A549 (cell line): ENCODE measurements at regions not wholly inside any gene's neighbourhood (a gene's known extent, or its start where the extent isn't known, plus 50 kb on each side); places are given as distances from the start of the nearest gene placed in this dataset.
"Not testable (repeated sequence)": the region's sequence is repeated elsewhere in the genome, so short reads cannot be mapped to it uniquely, and the experiment has no call there.

Experiments used
- ATAC-seq, 2 experiments: fragments of 200-7000 bp in 1 of 2; fragments of >200 bp in 1 of 2; cut with Nextera tagmentation in 1 of 2; cut with Tn5 transposase in 1 of 2; 3 replicates each; pipeline versions ENCODE4 v1.8.0 to v1.9.1; 2018 to 2020; ENCODE audit warnings: mild to moderate bottlenecking in 1 of 2, moderate library complexity in 1 of 2
- CTCF ChIA-PET: fragments of 300-600 bp; sonication (Branson Sonifier 250); formaldehyde crosslinking; extraction: SDS; loops from one replicate; lab custom pipeline; 2021; ENCODE audit warnings: antibody characterized with exemption, inconsistent platforms; lab: Yijun Ruan, JAX
- POLR2A ChIA-PET: fragments of 350-600 bp; formaldehyde crosslinking; extraction: SDS; loops from one replicate; lab custom pipeline; 2021; ENCODE audit warnings: antibody characterized with exemption, inconsistent platforms; lab: Yijun Ruan, JAX
- DNase-seq, 2 experiments: peaks; one replicate each; pipeline versions ENCODE4 v3.0.0 to v3.0.0-alpha.2; 2011 to 2016; ENCODE audit warnings: low read depth in 1 of 2, low spot score in 1 of 2
- FAIRE-seq: peaks from 2 replicates; lab custom pipeline; 2011; peaks lifted over from hg19 to GRCh38; lab: Jason Lieb, UNC
- H3K27ac ChIP-seq, 2 experiments: fragments of >200 bp; sonication (Bioruptor Twin); formaldehyde crosslinking; 3 replicates each; pipeline ENCODE4 v1.5.1; 2016 to 2017
- H3K4me1 ChIP-seq: fragments of >200 bp; sonication (Bioruptor Twin); formaldehyde crosslinking; 3 replicates; pipeline ENCODE4 v1.6.1; 2016
- H3K4me2 ChIP-seq: fragments of >200 bp; sonication (Bioruptor Twin); formaldehyde crosslinking; 3 replicates; pipeline ENCODE4 v1.6.1; 2016
- H3K4me3 ChIP-seq: fragments of >200 bp; sonication (Bioruptor Twin); formaldehyde crosslinking; 3 replicates; pipeline ENCODE4 v1.5.1; 2016
- H3K9me3 ChIP-seq: fragments of >200 bp; sonication (Bioruptor Twin); formaldehyde crosslinking; 3 replicates; pipeline ENCODE4 v1.6.1; 2016
- ATOH8 ChIP-seq: fragments of 250-450 bp; sonication (Bioruptor Pico); IDR thresholded peaks from 2 replicates; pipeline ENCODE4 v1.5.0; 2020; ENCODE audit warnings: low read depth, mild to moderate bottlenecking, moderate library complexity
- CBX8 ChIP-seq: fragments of 200-600 bp; sonication (generic); IDR thresholded peaks from 2 replicates; pipeline ENCODE4 v1.6.1; 2016
- CTCF ChIP-seq: fragments of >200 bp; sonication (Bioruptor Twin); formaldehyde crosslinking; IDR thresholded peaks from 3 replicates; pipeline ENCODE4 v1.5.1; 2016
- EHMT2 ChIP-seq: fragments of 200-600 bp; sonication (generic); IDR thresholded peaks from 2 replicates; pipeline ENCODE4 v1.6.1; 2016; ENCODE audit warnings: antibody characterized with exemption, low read depth, mild to moderate bottlenecking, moderate library complexity
- ELK1 ChIP-seq: fragments of 150-350 bp; IDR thresholded peaks from 2 replicates; pipeline ENCODE4 v1.6.1; 2014; ENCODE audit warnings: low read depth, mild to moderate bottlenecking, low read length
- ESRRA ChIP-seq: fragments of 150-350 bp; IDR thresholded peaks from 2 replicates; pipeline ENCODE4 v1.6.1; 2014; ENCODE audit warnings: mild to moderate bottlenecking, low read length, borderline replicate concordance
- FOSB ChIP-seq: fragments of 250-450 bp; sonication (Bioruptor Pico); IDR thresholded peaks from 2 replicates; pipeline ENCODE4 v1.5.0; 2020; ENCODE audit warnings: mild to moderate bottlenecking, moderate library complexity
- FOXS1 ChIP-seq: fragments of 250-450 bp; sonication (Bioruptor Pico); IDR thresholded peaks from 2 replicates; pipeline ENCODE4 v1.5.0; 2020; ENCODE audit warnings: mild to moderate bottlenecking, moderate library complexity
- GATA3 ChIP-seq: IDR thresholded peaks from 2 replicates; pipeline ENCODE4 v1.6.1; 2012; ENCODE audit warnings: borderline replicate concordance
- HES2 ChIP-seq: fragments of >200 bp; sonication (Bioruptor Twin); formaldehyde crosslinking; IDR thresholded peaks from 2 replicates; pipeline ENCODE4 v1.6.1; 2016
- HOXA7 ChIP-seq: fragments of 250-450 bp; sonication (Bioruptor Pico); IDR thresholded peaks from 2 replicates; pipeline ENCODE4 v1.5.0; 2020; ENCODE audit warnings: mild to moderate bottlenecking, moderate library complexity
- HOXB13 ChIP-seq: fragments of 250-450 bp; sonication (Bioruptor Pico); IDR thresholded peaks from 2 replicates; pipeline ENCODE4 v1.5.0; 2020; ENCODE audit warnings: low read depth, mild to moderate bottlenecking, moderate library complexity
- KDM5A ChIP-seq: fragments of 200-600 bp; sonication (generic); IDR thresholded peaks from 2 replicates; pipeline ENCODE4 v1.6.1; 2016; ENCODE audit warnings: antibody characterized with exemption, mild to moderate bottlenecking
- MAZ ChIP-seq: fragments of 150-350 bp; IDR thresholded peaks from 2 replicates; pipeline ENCODE4 v1.6.1; 2014; ENCODE audit warnings: antibody characterized with exemption, low read depth, low read length, borderline replicate concordance
- MYC ChIP-seq: IDR thresholded peaks from 2 replicates; pipeline ENCODE4 v1.6.1; 2012; ENCODE audit warnings: mild to moderate bottlenecking, inconsistent platforms, low read length, improper control_type of control experiment, borderline replicate concordance
- NFE2L2 ChIP-seq: fragments of 150-350 bp; conservative IDR thresholded peaks from 2 replicates; pipeline ENCODE4 v1.6.1; 2014; ENCODE audit warnings: low read length
- NPAS2 ChIP-seq: fragments of 250-450 bp; sonication (Bioruptor Pico); IDR thresholded peaks from 2 replicates; pipeline ENCODE4 v1.8.0; 2022; ENCODE audit warnings: mild to moderate bottlenecking, moderate library complexity, borderline replicate concordance
- NR3C1 ChIP-seq: fragments of >200 bp; sonication (Bioruptor Twin); formaldehyde crosslinking; IDR thresholded peaks from 3 replicates; pipeline ENCODE4 v1.6.1; 2017
- PBX3 ChIP-seq: IDR thresholded peaks from 2 replicates; pipeline ENCODE4 v1.6.1; 2012
- POLR2A ChIP-seq: IDR thresholded peaks from 2 replicates; pipeline ENCODE4 v1.6.1; 2012; ENCODE audit warnings: mild to moderate bottlenecking, low read length
- POLR2AphosphoS2 ChIP-seq: conservative IDR thresholded peaks from 2 replicates; pipeline ENCODE4 v1.6.1; 2012; ENCODE audit warnings: low read length, improper control_type of control experiment, inconsistent platforms
- RARB ChIP-seq: fragments of 250-450 bp; sonication (Bioruptor Pico); IDR thresholded peaks from 2 replicates; pipeline ENCODE4 v1.8.0; 2021; ENCODE audit warnings: mild to moderate bottlenecking, moderate library complexity
- RCOR1 ChIP-seq: fragments of 150-350 bp; IDR thresholded peaks from 2 replicates; pipeline ENCODE4 v1.6.1; 2014; ENCODE audit warnings: antibody characterized with exemption, low read length, low read depth
- RFX5 ChIP-seq: fragments of 450-650 bp; IDR thresholded peaks from 2 replicates; pipeline ENCODE4 v1.7.1; 2014; ENCODE audit warnings: antibody characterized with exemption, mild to moderate bottlenecking, moderate library complexity
- RNF2 ChIP-seq: fragments of 200-600 bp; sonication (generic); IDR thresholded peaks from 2 replicates; pipeline ENCODE4 v1.6.1; 2016; ENCODE audit warnings: low read depth, mild to moderate bottlenecking, antibody characterized with exemption, moderate library complexity, borderline replicate concordance
- SMC3 ChIP-seq: fragments of >200 bp; sonication (Bioruptor Twin); formaldehyde crosslinking; IDR thresholded peaks from 3 replicates; pipeline ENCODE4 v1.6.1; 2018; ENCODE audit warnings: inconsistent platforms
- SREBF2 ChIP-seq: fragments of 450-650 bp; IDR thresholded peaks from 2 replicates; pipeline ENCODE4 v1.6.1; 2014; ENCODE audit warnings: mild to moderate bottlenecking, moderate library complexity
- TFCP2L1 ChIP-seq: fragments of 250-450 bp; sonication (Bioruptor Pico); IDR thresholded peaks from 2 replicates; pipeline ENCODE4 v1.5.0; 2021; ENCODE audit warnings: mild to moderate bottlenecking
- WGBS: methylation state at CpG from one replicate; pipeline ENCODE4 v1.1.6; 2017; ENCODE audit errors: missing lambda C conversion rate; 5-methylcytosine and 5-hydroxymethylcytosine counted together

- CTCF ChIA-PET, result no interaction called here
- ATAC-seq (no peak), FAIRE-seq (no peak), DNase-seq (no peak)
- no peak for TF ChIP-seq CBX8
- TF ChIP-seq RFX5, result no peak
- no peak for TF ChIP-seq NPAS2 (CRISPR knock-in tag)
- no peak for TF ChIP-seq RARB
- TF ChIP-seq HES2, result no peak
- no peak for TF ChIP-seq NR3C1
- Histone ChIP-seq H3K4me3 (no peak overlapping the region), H3K4me2 (no peak overlapping the region), H3K9me3 (no peaks in the 10 kb centered on the region; the same call in 2 of the 3 replicates), H3K27ac (no peak overlapping the region), H3K4me1 (no peaks in the 10 kb centered on the region)
- WGBS, result 0% methylated on average over 3 of the region's 3 CpGs
- POLR2A ChIA-PET, result no interaction called here
Measured at GRCh38 chr3:26307787-26308186, 314.8 kb upstream of the LRRC3B start.

GRCh38 chr3:26308454-26308853 is 314.1 kb upstream of the LRRC3B start:
- ATAC-seq (no peak), FAIRE-seq (no peak), DNase-seq (no peak)
- Histone ChIP-seq H3K4me3 (no peak overlapping the region), H3K9me3 (no peaks in the 10 kb centered on the region; the same call in 2 of the 3 replicates), H3K4me2 (no peak overlapping the region), H3K27ac (no peak overlapping the region), H3K4me1 (no peaks in the 10 kb centered on the region)
- CTCF ChIA-PET, result no interaction called here
- POLR2A ChIA-PET, result no interaction called here
- TF ChIP-seq HOXA7 (CRISPR knock-in tag), result no peak
- TF ChIP-seq MAZ, result no peak
- TF ChIP-seq NFE2L2, result no peak
- TF ChIP-seq HOXB13 (CRISPR knock-in tag), result no peak
- no peak for TF ChIP-seq ESRRA
- no peak for TF ChIP-seq CTCF
- TF ChIP-seq KDM5A, result no peak
- no peak for TF ChIP-seq RNF2
- TF ChIP-seq RFX5, result no peak
- no peak for TF ChIP-seq GATA3
- TF ChIP-seq POLR2AphosphoS2, result no peak
- TF ChIP-seq ELK1, result no peak
- WGBS, result 0% methylated on average over 3 of the region's 3 CpGs

GRCh38 chr3:26309536-26309935 is 313.0 kb upstream of the LRRC3B start:
- H3K27ac ChIP-seq, POLR2A ChIA-PET, ATAC-seq, H3K9me3 ChIP-seq, DNase-seq, FAIRE-seq, CTCF ChIA-PET, H3K4me3 ChIP-seq, H3K4me2 ChIP-seq, H3K4me1 ChIP-seq: not testable (repeated sequence)
- 0% methylated on average over 1 of the region's 1 CpG for WGBS

GRCh38 chr3:26312816-26313215 is 309.8 kb upstream of the LRRC3B start:
- H3K4me3 ChIP-seq, result no peak overlapping the region
- 27% methylated on average over 5 of the region's 5 CpGs for WGBS
- FAIRE-seq, result no peak
- TF ChIP-seq MYC (no peak), TFCP2L1 (CRISPR knock-in tag) (no peak), EHMT2 (no peak), FOXS1 (CRISPR knock-in tag) (no peak), SREBF2 (no peak), FOSB (CRISPR knock-in tag) (no peak), PBX3 (no peak), RCOR1 (no peak), ATOH8 (CRISPR knock-in tag) (no peak), SMC3 (no peak), POLR2A (no peak)
- ATAC-seq, result no peak
- ChIA-PET CTCF (interaction anchor here (1.0 kb wide), 1 partner anchor 14 kb away, joined by 3 read pairs; no protein-coding TSS in a partner anchor), POLR2A (no interaction called here)
- no peaks in the 10 kb centered on the region; the same call in 2 of the 3 replicates for H3K9me3 ChIP-seq
- no peak overlapping the region for H3K27ac ChIP-seq
- H3K4me1 ChIP-seq, result no peaks in the 10 kb centered on the region
- no peak overlapping the region for H3K4me2 ChIP-seq
- no peak for DNase-seq
